ENCODE measurements at regions not wholly inside any gene's neighbourhood (a gene's known extent, or its start where the extent isn't known, plus 50 kb on each side); places are given as distances from the start of the nearest gene placed in this dataset.

- TF ChIP-seq REST (IDR thresholded peaks at IDR 0.05; ENCODE audit: borderline replicate concordance): 0 out of 2 replicates have a peak, but pooled peaks have one; percentile 12
- no peak for TF ChIP-seq REST (CRISPR knock-in tag; IDR thresholded peaks at IDR 0.05; ENCODE audit: low read depth)
Measured at GRCh38 chr18:75727456-75727855, 300.0 kb upstream of the SMIM21 start (continued).

Data from K562 (cell line).